ENCODE measurements at regions not wholly inside any gene's neighbourhood (a gene's known extent, or its start where the extent isn't known, plus 50 kb on each side); places are given as distances from the start of the nearest gene placed in this dataset.

DNA sequence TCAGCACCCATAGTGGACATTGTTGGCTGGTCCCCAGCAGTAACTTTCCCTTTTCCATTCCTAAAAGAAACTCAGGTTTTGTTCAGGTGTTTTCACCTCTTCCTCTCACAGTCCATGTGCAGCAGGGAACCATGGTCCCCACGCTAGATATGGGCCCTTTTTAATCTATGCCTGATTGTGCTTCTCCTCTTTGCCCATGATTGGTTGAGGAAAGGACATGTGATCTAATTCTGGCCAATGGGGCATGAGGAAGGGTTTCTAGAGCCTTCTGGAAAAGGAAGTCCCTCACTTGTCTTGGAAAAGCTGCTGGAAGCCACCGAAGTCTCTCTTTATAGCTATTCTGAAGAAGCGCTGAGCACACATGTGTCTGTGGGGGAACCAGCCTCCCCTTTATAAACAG, 330.7 kb downstream of the ACTR3B start:
- Mint-ChIP-seq H3K4me3 (no peak overlapping the region), H3K27me3 (ENCODE audit: insufficient read depth) (no peaks in the 10 kb centered on the region), H3K4me1 (ENCODE audit: low read depth) (no peaks in the 10 kb centered on the region), H3K9me3 (peaks cover 58% of the 10 kb centered on the region), H3K36me3 (ENCODE audit: low read depth) (no peaks in the 10 kb centered on the region), H3K27ac (no peak overlapping the region)
- no peak for DNase-seq
- TF ChIP-seq, protein P1, sequence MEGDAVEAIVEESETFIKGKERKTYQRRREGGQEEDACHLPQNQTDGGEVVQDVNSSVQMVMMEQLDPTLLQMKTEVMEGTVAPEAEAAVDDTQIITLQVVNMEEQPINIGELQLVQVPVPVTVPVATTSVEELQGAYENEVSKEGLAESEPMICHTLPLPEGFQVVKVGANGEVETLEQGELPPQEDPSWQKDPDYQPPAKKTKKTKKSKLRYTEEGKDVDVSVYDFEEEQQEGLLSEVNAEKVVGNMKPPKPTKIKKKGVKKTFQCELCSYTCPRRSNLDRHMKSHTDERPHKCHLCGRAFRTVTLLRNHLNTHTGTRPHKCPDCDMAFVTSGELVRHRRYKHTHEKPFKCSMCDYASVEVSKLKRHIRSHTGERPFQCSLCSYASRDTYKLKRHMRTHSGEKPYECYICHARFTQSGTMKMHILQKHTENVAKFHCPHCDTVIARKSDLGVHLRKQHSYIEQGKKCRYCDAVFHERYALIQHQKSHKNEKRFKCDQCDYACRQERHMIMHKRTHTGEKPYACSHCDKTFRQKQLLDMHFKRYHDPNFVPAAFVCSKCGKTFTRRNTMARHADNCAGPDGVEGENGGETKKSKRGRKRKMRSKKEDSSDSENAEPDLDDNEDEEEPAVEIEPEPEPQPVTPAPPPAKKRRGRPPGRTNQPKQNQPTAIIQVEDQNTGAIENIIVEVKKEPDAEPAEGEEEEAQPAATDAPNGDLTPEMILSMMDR (IDR thresholded peaks at IDR 0.05): no peak

DNA sequence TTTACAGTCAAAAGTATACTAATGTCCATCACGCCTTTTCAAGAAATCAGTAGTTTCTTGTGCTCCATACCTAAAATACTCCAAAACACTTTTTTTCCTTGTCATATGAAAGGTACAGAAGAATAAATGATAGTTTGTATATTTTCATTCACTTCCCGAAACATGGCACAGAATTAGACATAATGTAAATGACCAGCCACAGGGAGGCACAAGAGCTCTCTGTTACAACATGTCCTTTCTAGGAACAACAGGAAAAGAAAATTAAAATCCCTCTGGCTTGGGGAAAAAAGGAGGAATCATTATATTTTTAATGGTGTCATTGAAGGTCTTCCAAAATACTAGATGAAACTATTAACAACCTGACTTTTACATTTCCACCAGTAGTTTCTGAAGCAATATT, 331.2 kb downstream of the ACTR3B start:
- Mint-ChIP-seq H3K4me1 (ENCODE audit: low read depth) (no peaks in the 10 kb centered on the region), H3K27me3 (ENCODE audit: insufficient read depth) (no peaks in the 10 kb centered on the region), H3K27ac (no peak overlapping the region), H3K36me3 (ENCODE audit: low read depth) (no peaks in the 10 kb centered on the region), H3K4me3 (no peak overlapping the region), H3K9me3 (peaks cover 52% of the 10 kb centered on the region)
- no peak for DNase-seq
- TF ChIP-seq, protein P1 (IDR thresholded peaks at IDR 0.05): no peak

DNA sequence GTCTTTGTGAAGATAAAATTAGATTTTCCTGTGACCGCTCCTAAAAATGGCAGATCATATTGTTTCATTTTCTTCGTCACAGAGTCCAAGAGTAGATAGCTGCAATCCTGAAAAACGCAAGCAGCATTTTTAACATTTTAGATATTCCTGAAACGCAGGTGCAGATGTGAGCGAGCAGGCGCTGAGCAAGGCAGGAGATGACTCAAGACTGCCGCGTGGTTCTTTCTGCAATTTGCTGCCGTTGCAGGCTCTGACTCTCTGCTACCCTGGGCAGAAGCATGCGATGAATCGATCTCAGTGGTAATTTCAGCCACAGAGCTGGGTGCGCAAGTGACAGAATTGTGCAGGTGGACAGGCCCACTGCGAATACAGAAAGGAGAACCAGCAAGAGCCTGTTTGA, 331.9 kb downstream of the ACTR3B start:
- no peaks in the 10 kb centered on the region for H3K4me1 Mint-ChIP-seq (ENCODE audit: low read depth)

DNA sequence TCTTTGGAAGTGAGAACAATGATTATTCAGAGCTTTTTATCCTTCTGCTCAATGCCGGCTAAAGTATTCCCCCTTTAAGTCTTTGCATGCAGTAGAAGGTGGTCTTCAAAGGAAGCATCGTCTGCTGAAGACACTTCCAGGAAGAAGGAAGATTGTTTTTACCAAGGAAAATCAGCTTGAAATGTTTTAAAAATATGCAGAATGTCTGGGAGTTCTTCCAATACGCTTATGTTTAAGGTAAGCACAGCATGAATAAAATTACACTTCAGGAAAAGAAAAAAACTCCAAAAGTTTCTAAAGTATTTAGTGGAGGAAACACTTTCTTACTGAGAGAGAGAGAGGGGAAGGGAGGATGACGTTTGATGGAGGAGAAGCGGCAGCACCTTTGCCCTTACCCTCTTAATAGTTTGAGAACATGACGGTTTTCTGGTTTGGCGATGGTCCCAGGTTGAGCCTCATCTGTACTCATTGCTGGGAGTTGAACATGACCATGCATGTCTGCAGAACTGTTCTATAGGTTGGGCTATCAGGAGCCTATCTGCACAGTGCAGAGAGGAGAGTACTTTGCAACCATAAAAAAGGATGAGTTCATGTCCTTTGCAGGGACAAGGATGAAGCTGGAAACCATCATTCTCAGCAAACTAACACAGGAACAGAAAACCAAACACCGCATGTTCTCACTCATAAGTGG, 338.1 kb downstream of the ACTR3B start:
- Mint-ChIP-seq H3K4me1 (ENCODE audit: low read depth) (no peaks in the 10 kb centered on the region), H3K4me3 (no peak overlapping the region), H3K27me3 (ENCODE audit: insufficient read depth) (no peaks in the 10 kb centered on the region; the same call in 1 of the 2 replicates), H3K9me3 (peaks cover 59% of the 10 kb centered on the region), H3K36me3 (ENCODE audit: low read depth) (no peaks in the 10 kb centered on the region), H3K27ac (no peak overlapping the region)
- no peak for DNase-seq
- TF ChIP-seq, protein P1 (IDR thresholded peaks at IDR 0.05): no peak

More for the DNA sequence above, 331.9 kb downstream of the ACTR3B start:
- Mint-ChIP-seq H3K9me3 (peaks cover 48% of the 10 kb centered on the region), H3K4me3 (no peak overlapping the region), H3K27ac (no peak overlapping the region), H3K36me3 (ENCODE audit: low read depth) (no peaks in the 10 kb centered on the region), H3K27me3 (ENCODE audit: insufficient read depth) (no peaks in the 10 kb centered on the region)
- TF ChIP-seq, protein P1 (IDR thresholded peaks at IDR 0.05): no peak
- DNase-seq: no peak

DNA sequence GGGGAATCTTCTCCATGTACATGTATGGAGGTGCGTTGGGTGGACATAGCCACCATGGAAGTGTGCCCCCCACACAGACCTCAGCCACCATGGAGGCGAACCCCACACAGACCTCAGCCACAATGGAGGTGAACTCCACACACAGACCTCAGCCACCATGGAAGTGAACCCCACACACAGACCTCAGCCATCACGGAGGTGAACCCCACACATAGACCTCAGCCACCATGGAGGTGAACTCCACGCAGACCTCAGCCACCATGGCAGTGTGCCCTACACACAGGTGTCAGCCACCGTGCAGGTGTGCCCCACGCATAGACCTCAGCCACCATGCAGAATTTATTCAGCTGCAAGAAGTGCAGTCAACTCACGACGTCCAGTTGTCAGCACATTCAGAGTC, 339.7 kb downstream of the ACTR3B start:
- no peaks in the 10 kb centered on the region for H3K4me1 Mint-ChIP-seq (ENCODE audit: low read depth)

More for the DNA sequence above, 339.7 kb downstream of the ACTR3B start:
- TF ChIP-seq, protein P1 (IDR thresholded peaks at IDR 0.05): no peak
- peaks cover 44% of the 10 kb centered on the region for H3K9me3 Mint-ChIP-seq
- no peaks in the 10 kb centered on the region for H3K36me3 Mint-ChIP-seq (ENCODE audit: low read depth)
- no peak overlapping the region for H3K4me3 Mint-ChIP-seq
- no peak for DNase-seq
- H3K27me3 Mint-ChIP-seq (ENCODE audit: insufficient read depth): no peaks in the 10 kb centered on the region; the same call in 1 of the 2 replicates
- no peak overlapping the region for H3K27ac Mint-ChIP-seq
